Stomach (tissue), 4 donors: ENCODE measurements at regions not wholly inside any gene's neighbourhood (a gene's known extent, or its start where the extent isn't known, plus 50 kb on each side); places are given as distances from the start of the nearest gene placed in this dataset.

ENCODE experiments used
- EP300 ChIP-seq: sonication (generic); formaldehyde crosslinking; IDR thresholded peaks from one replicate; pipeline ENCODE4 v1.6.1; 2017; ENCODE audit warnings: antibody characterized with exemption
- TF ChIP-seq, protein P1 (sequence below), 7 experiments: fragments of 450-650 bp in 4 of 7; fragments of 200-600 bp in 3 of 7; sonication (generic) in 3 of 7; IDR thresholded peaks; one replicate each; pipeline ENCODE4 v1.5.1; 2016 to 2019; ENCODE audit warnings: antibody characterized with exemption in 7 of 7, control low read depth in 2 of 7, mild to moderate bottlenecking in 1 of 7

DNA sequence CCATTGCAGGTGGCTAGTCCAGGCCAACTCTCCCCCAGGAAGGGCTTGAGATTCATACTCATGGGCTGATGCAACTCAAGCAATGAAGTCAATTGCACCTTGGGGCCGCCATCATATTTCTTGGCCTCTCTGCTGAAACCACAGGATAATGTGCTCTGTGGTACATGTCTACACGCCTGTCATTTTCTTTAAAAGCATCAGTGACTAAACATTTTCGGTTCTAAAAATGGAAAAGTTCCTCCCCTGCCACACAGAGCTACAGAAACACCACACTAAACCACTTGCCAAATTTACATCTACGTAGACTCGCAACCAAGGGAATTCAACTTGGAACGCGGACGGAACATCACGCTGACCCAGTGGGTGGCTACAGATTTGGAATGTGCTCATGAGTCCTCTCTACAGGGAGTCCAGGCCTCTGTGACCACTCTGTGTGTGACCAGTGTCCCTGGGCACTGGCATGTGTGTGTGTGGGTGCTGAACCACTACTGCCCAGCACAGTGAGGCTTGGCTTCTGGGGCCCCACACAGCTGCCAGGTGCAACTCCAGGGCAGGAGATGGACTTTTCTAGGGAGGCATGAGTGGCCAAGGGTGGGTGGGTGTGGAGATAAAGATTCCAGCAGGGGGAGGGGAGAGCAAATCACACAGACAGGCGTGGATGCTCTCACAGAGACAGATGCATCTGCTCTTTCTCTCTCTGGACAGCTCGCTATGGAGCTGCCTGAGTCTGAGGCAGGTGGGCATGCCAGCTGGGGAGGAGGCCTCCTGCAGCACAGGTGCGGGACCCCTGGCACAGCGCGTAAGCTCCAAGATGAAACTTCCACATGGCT is 261.9 kb downstream of the CTTN start:
- TF ChIP-seq, protein P1, sequence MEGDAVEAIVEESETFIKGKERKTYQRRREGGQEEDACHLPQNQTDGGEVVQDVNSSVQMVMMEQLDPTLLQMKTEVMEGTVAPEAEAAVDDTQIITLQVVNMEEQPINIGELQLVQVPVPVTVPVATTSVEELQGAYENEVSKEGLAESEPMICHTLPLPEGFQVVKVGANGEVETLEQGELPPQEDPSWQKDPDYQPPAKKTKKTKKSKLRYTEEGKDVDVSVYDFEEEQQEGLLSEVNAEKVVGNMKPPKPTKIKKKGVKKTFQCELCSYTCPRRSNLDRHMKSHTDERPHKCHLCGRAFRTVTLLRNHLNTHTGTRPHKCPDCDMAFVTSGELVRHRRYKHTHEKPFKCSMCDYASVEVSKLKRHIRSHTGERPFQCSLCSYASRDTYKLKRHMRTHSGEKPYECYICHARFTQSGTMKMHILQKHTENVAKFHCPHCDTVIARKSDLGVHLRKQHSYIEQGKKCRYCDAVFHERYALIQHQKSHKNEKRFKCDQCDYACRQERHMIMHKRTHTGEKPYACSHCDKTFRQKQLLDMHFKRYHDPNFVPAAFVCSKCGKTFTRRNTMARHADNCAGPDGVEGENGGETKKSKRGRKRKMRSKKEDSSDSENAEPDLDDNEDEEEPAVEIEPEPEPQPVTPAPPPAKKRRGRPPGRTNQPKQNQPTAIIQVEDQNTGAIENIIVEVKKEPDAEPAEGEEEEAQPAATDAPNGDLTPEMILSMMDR (IDR thresholded peaks at IDR 0.05), result no peak
- no peak for TF ChIP-seq EP300
